Liver (tissue), 8 donors: ENCODE measurements at regions not wholly inside any gene's neighbourhood (a gene's known extent, or its start where the extent isn't known, plus 50 kb on each side); places are given as distances from the start of the nearest gene placed in this dataset.

Experiments used
- DNase-seq: peaks from one replicate; pipeline ENCODE4 v3.0.0-alpha.2; 2017; ENCODE audit warnings: low spot score
- H3K27ac ChIP-seq, 2 donors: one replicate each; pipeline ENCODE4 v1.7.0; 2013; ENCODE audit warnings: inconsistent platforms in 2 of 2, low read length in 2 of 2, control low read depth in 1 of 2, low read depth in 1 of 2, mild to moderate bottlenecking in 1 of 2
- H3K27me3 ChIP-seq, 4 donors: one replicate each; pipeline versions ENCODE4 v1.6.1 to v1.7.0; 2013; ENCODE audit warnings: low read length in 3 of 4, inconsistent platforms in 1 of 4, mild to moderate bottlenecking in 1 of 4, moderate library complexity in 1 of 4; ENCODE audit not compliant: control insufficient read depth in 4 of 4, insufficient read depth in 4 of 4
- H3K36me3 ChIP-seq, 4 donors: one replicate each; pipeline versions ENCODE4 v1.6.1 to v1.7.0; 2013; ENCODE audit warnings: low read length in 3 of 4, mild to moderate bottlenecking in 3 of 4, low read depth in 1 of 4, moderate library complexity in 1 of 4; ENCODE audit not compliant: control insufficient read depth in 4 of 4, insufficient read depth in 3 of 4
- H3K4me1 ChIP-seq, 4 donors: one replicate each; pipeline versions ENCODE4 v1.6.1 to v1.7.0; 2013; ENCODE audit warnings: low read length in 3 of 4, mild to moderate bottlenecking in 3 of 4, moderate library complexity in 1 of 4; ENCODE audit not compliant: control insufficient read depth in 4 of 4, insufficient read depth in 4 of 4
- H3K4me3 ChIP-seq, 3 donors: one replicate each; pipeline versions ENCODE4 v1.6.1 to v1.7.0; 2013; ENCODE audit warnings: low read length in 3 of 3, control low read depth in 1 of 3, low read depth in 1 of 3, mild to moderate bottlenecking in 1 of 3
- H3K9ac ChIP-seq, 2 donors: one replicate each; pipeline ENCODE4 v1.7.0; 2013; ENCODE audit warnings: low read length in 2 of 2, mild to moderate bottlenecking in 2 of 2, moderate library complexity in 2 of 2, control low read depth in 1 of 2, low read depth in 1 of 2
- H3K9me3 ChIP-seq, 4 donors: one replicate each; pipeline versions ENCODE4 v1.6.1 to v1.7.0; 2013; ENCODE audit warnings: low read length in 3 of 4; ENCODE audit not compliant: control insufficient read depth in 4 of 4
- EGR1 ChIP-seq, 2 donors: IDR thresholded peaks; 2 replicates each; pipeline ENCODE4 v1.6.1; 2016 to 2018; ENCODE audit warnings: antibody characterized with exemption in 2 of 2, low read depth in 2 of 2
- FOXA1 ChIP-seq: IDR thresholded peaks from 2 replicates; pipeline ENCODE4 v1.6.1; 2016; ENCODE audit warnings: antibody characterized with exemption
- FOXA2 ChIP-seq: IDR thresholded peaks from 2 replicates; pipeline ENCODE4 v1.6.1; 2016; ENCODE audit warnings: antibody characterized with exemption
- HNF4A ChIP-seq, 2 donors: conservative IDR thresholded peaks; 2 replicates each; pipeline ENCODE4 v1.6.1; 2016; ENCODE audit warnings: antibody characterized with exemption in 2 of 2, mild to moderate bottlenecking in 2 of 2
- HNF4G ChIP-seq: IDR thresholded peaks from 2 replicates; pipeline ENCODE4 v1.6.1; 2016; ENCODE audit warnings: antibody characterized with exemption
- JUND ChIP-seq, 2 donors: IDR thresholded peaks; 2 replicates each; pipeline ENCODE4 v1.6.1; 2016; ENCODE audit warnings: antibody characterized with exemption in 2 of 2
- NR2F2 ChIP-seq: IDR thresholded peaks from 2 replicates; pipeline ENCODE4 v1.6.1; 2016; ENCODE audit warnings: antibody characterized with exemption
- REST ChIP-seq: IDR thresholded peaks from 2 replicates; pipeline ENCODE4 v1.6.1; 2016; ENCODE audit warnings: antibody characterized with exemption, mild to moderate bottlenecking
- RXRA ChIP-seq, 2 donors: IDR thresholded peaks; 2 replicates each; pipeline ENCODE4 v1.6.1; 2017 to 2018; ENCODE audit warnings: antibody characterized with exemption in 2 of 2, mild to moderate bottlenecking in 1 of 2
- SP1 ChIP-seq: IDR thresholded peaks from 2 replicates; pipeline ENCODE4 v1.6.1; 2018; ENCODE audit warnings: antibody characterized with exemption, mild to moderate bottlenecking
- TAF1 ChIP-seq: conservative IDR thresholded peaks from 2 replicates; pipeline ENCODE4 v1.6.1; 2016; ENCODE audit warnings: antibody characterized with exemption, mild to moderate bottlenecking
- YY1 ChIP-seq: IDR thresholded peaks from 2 replicates; pipeline ENCODE4 v1.6.1; 2016; ENCODE audit warnings: antibody characterized with exemption, mild to moderate bottlenecking
- ZBTB33 ChIP-seq: IDR thresholded peaks from 2 replicates; pipeline ENCODE4 v1.6.1; 2016; ENCODE audit warnings: antibody characterized with exemption
- WGBS: extraction: QIAGEN DNeasy Blood & Tissue Kit; methylation state at CpG from one replicate; pipeline ENCODE4 v1.1.7; 2013; 5-methylcytosine and 5-hydroxymethylcytosine counted together
- TF ChIP-seq, protein P1 (sequence below): IDR thresholded peaks from 2 replicates; pipeline ENCODE4 v1.6.1; 2016; ENCODE audit warnings: antibody characterized with exemption
- TF ChIP-seq, protein P2 (sequence below): fragments of 150-350 bp; IDR thresholded peaks from 2 replicates; pipeline ENCODE4 v1.5.1; 2017; ENCODE audit warnings: improper control_type of control experiment, low read depth, low read length; ENCODE audit not compliant: missing input control
- TF ChIP-seq, protein P3 (sequence below): IDR thresholded peaks from 2 replicates; pipeline ENCODE4 v1.6.1; 2016; ENCODE audit warnings: antibody characterized with exemption
- donor health status: healthy.
- donor health status: healthy.
- donor health status: healthy.
- donor health status: healthy.
- donor health status: healthy.

GRCh38 chr10:111739125-111739873, 444.3 kb downstream of the GPAM start:
- TF ChIP-seq NR2F2 (no peak), REST (peak; percentile 58)
- Histone ChIP-seq H3K9me3 (no peaks in the 10 kb centered on the region), H3K9ac (no peak overlapping the region), H3K27ac (no peak overlapping the region), H3K27me3 (no peaks in the 10 kb centered on the region), H3K4me1 (no peaks in the 10 kb centered on the region), H3K4me3 (no peak overlapping the region), H3K36me3 (no peaks in the 10 kb centered on the region)
- DNase-seq: no peak
- WGBS: 47% methylated on average over 6 of the region's 6 CpGs

- 76% methylated on average over 1 of the region's 1 CpG for WGBS
- Histone ChIP-seq H3K9me3 (no peaks in the 10 kb centered on the region), H3K4me3 (no peak overlapping the region), H3K36me3 (no peaks in the 10 kb centered on the region), H3K9ac (no peak overlapping the region), H3K27ac (no peak overlapping the region), H3K27me3 (no peaks in the 10 kb centered on the region), H3K4me1 (no peaks in the 10 kb centered on the region)
- DNase-seq: no peak
- no peak for TF ChIP-seq TAF1
- TF ChIP-seq, protein P1, sequence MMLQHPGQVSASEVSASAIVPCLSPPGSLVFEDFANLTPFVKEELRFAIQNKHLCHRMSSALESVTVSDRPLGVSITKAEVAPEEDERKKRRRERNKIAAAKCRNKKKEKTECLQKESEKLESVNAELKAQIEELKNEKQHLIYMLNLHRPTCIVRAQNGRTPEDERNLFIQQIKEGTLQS: no peak
- no peak for TF ChIP-seq HNF4A (conservative IDR thresholded peaks at IDR 0.05)
These were observed 443.8 kb downstream of the GPAM start for GRCh38 chr10:111739874-111740139.

GRCh38 chr10:111745982-111746381, 437.6 kb downstream of the GPAM start:
- H3K27me3 ChIP-seq: no peaks in the 10 kb centered on the region
- H3K4me3 ChIP-seq: no peak overlapping the region
- no peak overlapping the region for H3K27ac ChIP-seq
- no peak overlapping the region for H3K9ac ChIP-seq
- DNase-seq: no peak
- no peaks in the 10 kb centered on the region for H3K36me3 ChIP-seq
- 88% methylated on average over 2 of the region's 2 CpGs for WGBS
- no peaks in the 10 kb centered on the region for H3K4me1 ChIP-seq
- H3K9me3 ChIP-seq: no peaks in the 10 kb centered on the region
- TF ChIP-seq, protein P2, sequence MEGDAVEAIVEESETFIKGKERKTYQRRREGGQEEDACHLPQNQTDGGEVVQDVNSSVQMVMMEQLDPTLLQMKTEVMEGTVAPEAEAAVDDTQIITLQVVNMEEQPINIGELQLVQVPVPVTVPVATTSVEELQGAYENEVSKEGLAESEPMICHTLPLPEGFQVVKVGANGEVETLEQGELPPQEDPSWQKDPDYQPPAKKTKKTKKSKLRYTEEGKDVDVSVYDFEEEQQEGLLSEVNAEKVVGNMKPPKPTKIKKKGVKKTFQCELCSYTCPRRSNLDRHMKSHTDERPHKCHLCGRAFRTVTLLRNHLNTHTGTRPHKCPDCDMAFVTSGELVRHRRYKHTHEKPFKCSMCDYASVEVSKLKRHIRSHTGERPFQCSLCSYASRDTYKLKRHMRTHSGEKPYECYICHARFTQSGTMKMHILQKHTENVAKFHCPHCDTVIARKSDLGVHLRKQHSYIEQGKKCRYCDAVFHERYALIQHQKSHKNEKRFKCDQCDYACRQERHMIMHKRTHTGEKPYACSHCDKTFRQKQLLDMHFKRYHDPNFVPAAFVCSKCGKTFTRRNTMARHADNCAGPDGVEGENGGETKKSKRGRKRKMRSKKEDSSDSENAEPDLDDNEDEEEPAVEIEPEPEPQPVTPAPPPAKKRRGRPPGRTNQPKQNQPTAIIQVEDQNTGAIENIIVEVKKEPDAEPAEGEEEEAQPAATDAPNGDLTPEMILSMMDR: no peak
- TF ChIP-seq SP1 (no peak), JUND (IDR thresholded peaks at IDR 0.05) (no peak), EGR1 (IDR thresholded peaks at IDR 0.05; ENCODE audit: low read depth in 2 of 2) (no peak), YY1 (no peak), HNF4G (no peak), FOXA1 (no peak), NR2F2 (no peak), FOXA2 (no peak), REST (no peak), ZBTB33 (no peak), TAF1 (no peak), HNF4A (conservative IDR thresholded peaks at IDR 0.05) (no peak), RXRA (IDR thresholded peaks at IDR 0.05) (no peak)
- TF ChIP-seq, protein P1: no peak
- TF ChIP-seq, protein P3, sequence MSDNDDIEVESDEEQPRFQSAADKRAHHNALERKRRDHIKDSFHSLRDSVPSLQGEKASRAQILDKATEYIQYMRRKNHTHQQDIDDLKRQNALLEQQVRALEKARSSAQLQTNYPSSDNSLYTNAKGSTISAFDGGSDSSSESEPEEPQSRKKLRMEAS: no peak
